ENCODE measurements at regions not wholly inside any gene's neighbourhood (a gene's known extent, or its start where the extent isn't known, plus 50 kb on each side); places are given as distances from the start of the nearest gene placed in this dataset.
A peak's percentile ranks its signal among the peaks of the same experiment; 100 is the strongest.

DNA sequence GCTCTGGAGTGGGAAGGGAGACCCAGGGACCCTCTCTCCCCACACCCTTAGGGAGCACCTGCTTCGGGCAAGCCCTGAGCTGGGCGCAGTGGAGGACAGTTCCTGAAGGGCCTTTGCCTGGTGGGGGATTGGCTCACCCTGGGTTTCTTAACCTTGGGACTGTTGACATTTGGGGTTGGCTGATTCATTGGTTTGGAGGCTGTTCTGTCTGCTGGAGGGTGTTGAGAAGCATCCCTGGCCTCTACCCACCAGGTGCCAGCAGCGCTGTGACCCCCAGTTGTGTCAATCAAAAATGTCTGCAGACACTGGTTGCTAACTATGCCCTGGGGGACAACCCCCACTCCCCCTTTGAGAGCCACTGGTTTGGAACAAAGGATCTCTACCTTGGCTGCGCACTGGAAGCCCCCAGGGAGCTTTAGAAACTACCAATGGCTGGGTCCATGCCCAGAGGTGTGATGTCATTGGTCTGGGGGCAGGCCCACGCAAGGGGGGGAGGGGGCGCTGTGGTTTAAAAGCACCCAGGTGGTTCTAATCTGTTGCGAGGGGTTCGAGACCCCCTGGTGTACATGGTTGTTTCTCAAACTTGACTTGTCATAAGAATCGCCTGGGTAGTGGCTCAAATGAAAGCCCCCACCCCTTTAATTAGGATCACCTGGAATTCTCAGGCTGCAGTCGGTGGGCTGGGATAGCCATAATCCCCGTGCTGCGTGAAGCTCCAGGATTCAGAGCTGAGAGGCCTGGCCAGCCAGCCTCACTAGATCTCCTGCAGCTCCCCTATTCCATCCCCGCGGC, 151.9 kb upstream of the GSE1 start:
- H3K23ac ChIP-seq (ENCODE audit: low read length) = no peak overlapping the region
- peaks cover 2% of the 10 kb centered on the region for H3K27me3 ChIP-seq (ENCODE audit: insufficient read depth, low read length, poor library complexity)
- no peak overlapping the region for H2AK5ac ChIP-seq (ENCODE audit: low read length)
- H3K27ac ChIP-seq (ENCODE audit: low read depth, low read length) = no peak overlapping the region
- no peak overlapping the region for H3K18ac ChIP-seq (ENCODE audit: low read length)
- H3K56ac ChIP-seq (ENCODE audit: low read length) = peak overlapping the region; percentile 17
- no peak overlapping the region for H3K4ac ChIP-seq (ENCODE audit: low read depth, low read length)
- H3K36me3 ChIP-seq (ENCODE audit: control insufficient read depth, insufficient read depth, low read length) = no peaks in the 10 kb centered on the region
- no peak overlapping the region for H4K5ac ChIP-seq (ENCODE audit: low read length)
- H3K79me1 ChIP-seq (ENCODE audit: low read length) = no peaks in the 10 kb centered on the region
- no peak overlapping the region for H2BK120ac ChIP-seq (ENCODE audit: low read depth, low read length)
- peak; percentile 54 for DNase-seq
- H3K9ac ChIP-seq (ENCODE audit: low read length) = no peak overlapping the region
- H3K4me1 ChIP-seq (ENCODE audit: control insufficient read depth, low read depth, low read length) = peaks cover 13% of the 10 kb centered on the region
- no peak overlapping the region for H3K4me3 ChIP-seq (ENCODE audit: low read length)
- no peak overlapping the region for H4K8ac ChIP-seq (ENCODE audit: low read depth, low read length)
- no peak overlapping the region for H2BK5ac ChIP-seq (ENCODE audit: low read length)
- peak overlapping the region; percentile 25 for H3K4me2 ChIP-seq (ENCODE audit: low read length)
- no peak overlapping the region for H2BK15ac ChIP-seq (replicated peaks; ENCODE audit: low read depth)
- WGBS (ENCODE audit: extremely low coverage, insufficient coverage, low lambda C conversion rate) = no CpG with 5 or more reads among the region's 14 CpGs
- H3K79me2 ChIP-seq (ENCODE audit: control insufficient read depth, insufficient read depth, low read length) = no peaks in the 10 kb centered on the region

DNA sequence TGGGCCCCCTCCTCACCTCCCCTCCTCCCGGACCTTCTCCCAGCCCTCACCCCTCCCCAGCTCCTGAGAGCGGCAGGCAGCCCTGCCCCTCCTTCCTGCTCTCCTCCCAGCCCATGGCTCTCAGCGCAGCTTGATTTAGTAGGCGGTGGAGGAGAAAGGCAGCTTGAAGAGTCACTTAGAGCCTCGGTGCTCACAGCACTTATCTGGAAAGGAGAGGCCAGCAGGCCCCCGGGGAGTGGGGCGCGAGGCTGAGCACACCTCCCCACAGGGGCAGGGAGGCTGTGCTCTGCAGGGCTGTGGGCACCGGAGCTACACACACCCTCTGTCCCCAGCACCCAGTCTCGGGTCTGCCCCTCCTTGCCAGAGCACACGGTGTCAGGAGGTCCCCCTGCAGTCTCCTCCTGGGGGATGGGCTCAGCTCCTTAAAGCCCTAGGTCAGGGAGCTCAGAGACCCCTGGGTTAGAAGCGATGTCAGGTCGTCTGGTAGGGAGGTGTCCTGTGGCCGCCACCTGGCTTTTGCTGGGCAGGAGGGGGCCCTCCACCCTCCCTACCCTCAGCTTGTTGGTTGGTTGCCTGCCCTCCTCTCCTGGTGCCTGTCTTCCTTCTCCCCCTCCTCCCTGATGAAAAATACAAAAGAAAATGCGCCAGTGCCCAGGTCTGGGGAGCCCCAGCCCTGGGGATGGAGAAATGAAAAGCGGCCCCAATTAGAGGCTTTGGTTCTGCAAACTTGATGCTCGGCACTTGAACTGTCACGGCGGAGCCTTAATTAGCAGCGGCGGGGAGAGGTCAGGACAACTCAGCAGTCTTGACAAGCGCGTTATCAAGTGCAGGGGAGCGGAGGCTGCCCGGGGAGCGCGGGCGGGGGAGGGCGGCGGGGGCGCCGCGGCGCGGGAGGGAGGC, 151.1 kb upstream of the GSE1 start:
- Histone ChIP-seq H3K18ac (ENCODE audit: low read length) (peak overlapping the region; percentile 16), H4K5ac (ENCODE audit: low read length) (no peak overlapping the region), H4K8ac (ENCODE audit: low read depth, low read length) (no peak overlapping the region), H3K27me3 (ENCODE audit: insufficient read depth, low read length, poor library complexity) (peaks cover 2% of the 10 kb centered on the region), H3K4me1 (ENCODE audit: control insufficient read depth, low read depth, low read length) (peaks cover 13% of the 10 kb centered on the region), H3K56ac (ENCODE audit: low read length) (peak overlapping the region; percentile 12), H3K9ac (ENCODE audit: low read length) (peak overlapping the region; percentile 56), H3K4ac (ENCODE audit: low read depth, low read length) (no peak overlapping the region), H3K4me3 (ENCODE audit: low read length) (no peak overlapping the region), H3K23ac (ENCODE audit: low read length) (peak overlapping the region; percentile 66), H3K79me2 (ENCODE audit: control insufficient read depth, insufficient read depth, low read length) (no peaks in the 10 kb centered on the region), H3K36me3 (ENCODE audit: control insufficient read depth, insufficient read depth, low read length) (no peaks in the 10 kb centered on the region), H3K79me1 (ENCODE audit: low read length) (no peaks in the 10 kb centered on the region), H2BK15ac (replicated peaks; ENCODE audit: low read depth) (no peak overlapping the region), H2AK5ac (ENCODE audit: low read length) (no peak overlapping the region), H2BK120ac (ENCODE audit: low read depth, low read length) (no peak overlapping the region), H3K4me2 (ENCODE audit: low read length) (peak overlapping the region; percentile 42), H2BK5ac (ENCODE audit: low read length) (no peak overlapping the region), H3K27ac (ENCODE audit: low read depth, low read length) (peak overlapping the region; percentile 53)
- WGBS (ENCODE audit: extremely low coverage, insufficient coverage, low lambda C conversion rate) = no CpG with 5 or more reads among the region's 35 CpGs
- DNase-seq = peak; percentile 91

GRCh38 chr16:85462714-85463611, 150.2 kb upstream of the GSE1 start:
- Histone ChIP-seq H2BK5ac (ENCODE audit: low read length) (no peak overlapping the region), H3K4ac (ENCODE audit: low read depth, low read length) (peak overlapping the region; percentile 44), H3K27me3 (ENCODE audit: insufficient read depth, low read length, poor library complexity) (peaks cover 2% of the 10 kb centered on the region), H3K23ac (ENCODE audit: low read length) (no peak overlapping the region), H3K36me3 (ENCODE audit: control insufficient read depth, insufficient read depth, low read length) (no peaks in the 10 kb centered on the region), H3K4me2 (ENCODE audit: low read length) (peak overlapping the region; percentile 20), H3K79me1 (ENCODE audit: low read length) (no peaks in the 10 kb centered on the region), H3K79me2 (ENCODE audit: control insufficient read depth, insufficient read depth, low read length) (no peaks in the 10 kb centered on the region), H4K8ac (ENCODE audit: low read depth, low read length) (no peak overlapping the region), H3K4me3 (ENCODE audit: low read length) (no peak overlapping the region), H2AK5ac (ENCODE audit: low read length) (no peak overlapping the region), H3K18ac (ENCODE audit: low read length) (peak overlapping the region; percentile 16), H2BK15ac (replicated peaks; ENCODE audit: low read depth) (no peak overlapping the region), H2BK120ac (ENCODE audit: low read depth, low read length) (no peak overlapping the region), H3K4me1 (ENCODE audit: control insufficient read depth, low read depth, low read length) (peaks cover 13% of the 10 kb centered on the region), H3K56ac (ENCODE audit: low read length) (no peak overlapping the region), H3K27ac (ENCODE audit: low read depth, low read length) (no peak overlapping the region), H4K5ac (ENCODE audit: low read length) (no peak overlapping the region), H3K9ac (ENCODE audit: low read length) (peak overlapping the region; percentile 8)
- no CpG with 5 or more reads among the region's 80 CpGs for WGBS (ENCODE audit: extremely low coverage, insufficient coverage, low lambda C conversion rate)
- peak; percentile 22 for DNase-seq

DNA sequence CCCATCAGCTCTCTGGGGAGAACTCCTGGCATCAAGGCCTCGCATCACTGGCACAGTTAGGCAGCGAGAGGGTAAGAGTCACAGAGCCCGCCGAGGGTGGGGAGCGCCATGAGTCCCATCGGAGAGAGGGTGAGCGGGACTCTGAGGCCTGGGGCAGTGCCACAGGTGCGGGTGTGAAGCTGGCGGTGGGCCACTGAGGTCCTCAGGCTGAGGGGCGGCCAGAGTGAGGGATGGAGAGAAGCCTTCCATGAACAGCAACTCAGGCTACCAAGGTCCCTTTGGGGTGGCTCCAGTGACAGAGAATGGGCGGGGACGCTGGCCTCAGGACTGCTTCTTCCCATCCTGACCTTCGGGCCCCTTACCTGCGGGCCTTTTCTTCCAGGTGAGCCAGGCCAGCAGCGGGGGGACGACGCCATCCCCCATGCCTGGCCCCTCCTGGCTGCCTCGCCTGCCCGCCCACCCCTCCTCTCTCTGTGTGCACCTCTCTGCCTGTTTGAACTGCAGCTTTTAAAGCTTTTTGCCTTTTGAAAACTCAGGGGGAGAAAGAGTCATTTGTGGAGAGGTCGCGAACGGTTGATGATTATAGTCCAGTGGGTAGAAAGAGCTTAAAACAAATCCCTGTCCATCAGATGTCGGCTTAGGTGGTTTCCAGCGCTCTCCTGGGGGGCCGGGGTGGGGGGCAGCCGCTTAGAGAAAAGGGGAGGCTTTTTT, 149.3 kb upstream of the GSE1 start:
- H2BK5ac ChIP-seq (ENCODE audit: low read length) = no peak overlapping the region
- no peak overlapping the region for H3K4me3 ChIP-seq (ENCODE audit: low read length)
- H2AK5ac ChIP-seq (ENCODE audit: low read length) = no peak overlapping the region
- H3K79me1 ChIP-seq (ENCODE audit: low read length) = no peaks in the 10 kb centered on the region
- no peak overlapping the region for H4K5ac ChIP-seq (ENCODE audit: low read length)
- H2BK15ac ChIP-seq (replicated peaks; ENCODE audit: low read depth) = no peak overlapping the region
- no peak overlapping the region for H4K8ac ChIP-seq (ENCODE audit: low read depth, low read length)
- no peak overlapping the region for H3K9ac ChIP-seq (ENCODE audit: low read length)
- H3K27ac ChIP-seq (ENCODE audit: low read depth, low read length) = no peak overlapping the region
- H3K4ac ChIP-seq (ENCODE audit: low read depth, low read length) = no peak overlapping the region
- no peak overlapping the region for H3K23ac ChIP-seq (ENCODE audit: low read length)
- WGBS (ENCODE audit: extremely low coverage, insufficient coverage, low lambda C conversion rate) = no CpG with 5 or more reads among the region's 26 CpGs
- no peaks in the 10 kb centered on the region for H3K36me3 ChIP-seq (ENCODE audit: control insufficient read depth, insufficient read depth, low read length)
- H3K18ac ChIP-seq (ENCODE audit: low read length) = no peak overlapping the region
- no peak for DNase-seq
- peaks cover 2% of the 10 kb centered on the region for H3K27me3 ChIP-seq (ENCODE audit: insufficient read depth, low read length, poor library complexity)
- H3K4me2 ChIP-seq (ENCODE audit: low read length) = no peak overlapping the region
- peaks cover 13% of the 10 kb centered on the region for H3K4me1 ChIP-seq (ENCODE audit: control insufficient read depth, low read depth, low read length)
- no peak overlapping the region for H3K56ac ChIP-seq (ENCODE audit: low read length)
- H2BK120ac ChIP-seq (ENCODE audit: low read depth, low read length) = no peak overlapping the region
- H3K79me2 ChIP-seq (ENCODE audit: control insufficient read depth, insufficient read depth, low read length) = no peaks in the 10 kb centered on the region

All from mesendoderm (in vitro differentiated cells).